WERI-Rb-1 (cell line): ENCODE measurements at regions not wholly inside any gene's neighbourhood (a gene's known extent, or its start where the extent isn't known, plus 50 kb on each side); places are given as distances from the start of the nearest gene placed in this dataset.
A peak's percentile ranks its signal among the peaks of the same experiment; 100 is the strongest.

Experiments
- DNase-seq: peaks from one replicate; pipeline ENCODE4 v3.0.0-alpha.2; 2020
- H3K27ac ChIP-seq: fragments of 250-450 bp; sonication (Bioruptor Pico); 2 replicates; pipeline ENCODE4 v1.5.1; 2020; ENCODE audit warnings: mild to moderate bottlenecking, moderate library complexity
- H3K27me3 ChIP-seq: fragments of 250-450 bp; sonication (Bioruptor Pico); 2 replicates; pipeline ENCODE4 v1.5.1; 2021; ENCODE audit warnings: mild to moderate bottlenecking, low read depth, moderate library complexity; ENCODE audit not compliant: insufficient read depth, severe bottlenecking
- H3K36me3 ChIP-seq: fragments of 250-450 bp; sonication (Bioruptor Pico); 2 replicates; pipeline ENCODE4 v1.5.1; 2020; ENCODE audit warnings: mild to moderate bottlenecking, moderate library complexity
- H3K4me3 ChIP-seq: 2 replicates; pipeline ENCODE4 v1.5.1; 2011; ENCODE audit warnings: low read depth, mild to moderate bottlenecking, control low read depth, low read length
- H3K9me3 ChIP-seq: fragments of 250-450 bp; sonication (Bioruptor Pico); 2 replicates; pipeline ENCODE4 v1.5.1; 2021; ENCODE audit warnings: mild to moderate bottlenecking, moderate library complexity; ENCODE audit not compliant: severe bottlenecking
- TF ChIP-seq, protein P1 (sequence below): IDR thresholded peaks from 2 replicates; pipeline ENCODE4 v1.5.1; 2011; ENCODE audit warnings: low read depth, mild to moderate bottlenecking, control low read depth, inconsistent platforms, low read length

DNA sequence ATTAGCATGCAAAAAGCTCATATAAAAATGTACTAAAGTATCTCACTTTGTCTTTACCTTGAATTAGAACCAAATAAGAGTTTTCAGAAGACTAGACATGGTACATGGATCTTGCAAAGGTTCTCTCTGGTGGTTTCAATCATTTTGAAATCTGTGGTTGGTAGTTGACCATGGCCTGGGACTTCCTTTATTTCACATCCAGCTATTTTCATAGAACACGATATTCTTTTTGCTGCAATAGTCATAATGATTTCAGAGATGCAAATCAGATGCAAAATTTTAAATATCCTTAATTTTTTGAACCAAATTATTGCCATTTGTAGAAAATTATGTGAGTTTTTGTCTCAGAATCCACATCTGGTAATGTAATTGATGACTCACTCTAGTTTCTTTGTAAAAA, 375.1 kb upstream of the ZP4 start:
- no peaks in the 10 kb centered on the region for H3K27me3 ChIP-seq
- no peaks in the 10 kb centered on the region for H3K9me3 ChIP-seq
- H3K27ac ChIP-seq: no peak overlapping the region
- no peak for DNase-seq
- TF ChIP-seq, protein P1, sequence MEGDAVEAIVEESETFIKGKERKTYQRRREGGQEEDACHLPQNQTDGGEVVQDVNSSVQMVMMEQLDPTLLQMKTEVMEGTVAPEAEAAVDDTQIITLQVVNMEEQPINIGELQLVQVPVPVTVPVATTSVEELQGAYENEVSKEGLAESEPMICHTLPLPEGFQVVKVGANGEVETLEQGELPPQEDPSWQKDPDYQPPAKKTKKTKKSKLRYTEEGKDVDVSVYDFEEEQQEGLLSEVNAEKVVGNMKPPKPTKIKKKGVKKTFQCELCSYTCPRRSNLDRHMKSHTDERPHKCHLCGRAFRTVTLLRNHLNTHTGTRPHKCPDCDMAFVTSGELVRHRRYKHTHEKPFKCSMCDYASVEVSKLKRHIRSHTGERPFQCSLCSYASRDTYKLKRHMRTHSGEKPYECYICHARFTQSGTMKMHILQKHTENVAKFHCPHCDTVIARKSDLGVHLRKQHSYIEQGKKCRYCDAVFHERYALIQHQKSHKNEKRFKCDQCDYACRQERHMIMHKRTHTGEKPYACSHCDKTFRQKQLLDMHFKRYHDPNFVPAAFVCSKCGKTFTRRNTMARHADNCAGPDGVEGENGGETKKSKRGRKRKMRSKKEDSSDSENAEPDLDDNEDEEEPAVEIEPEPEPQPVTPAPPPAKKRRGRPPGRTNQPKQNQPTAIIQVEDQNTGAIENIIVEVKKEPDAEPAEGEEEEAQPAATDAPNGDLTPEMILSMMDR: no peak
- no peaks in the 10 kb centered on the region for H3K36me3 ChIP-seq
- no peak overlapping the region for H3K4me3 ChIP-seq

DNA sequence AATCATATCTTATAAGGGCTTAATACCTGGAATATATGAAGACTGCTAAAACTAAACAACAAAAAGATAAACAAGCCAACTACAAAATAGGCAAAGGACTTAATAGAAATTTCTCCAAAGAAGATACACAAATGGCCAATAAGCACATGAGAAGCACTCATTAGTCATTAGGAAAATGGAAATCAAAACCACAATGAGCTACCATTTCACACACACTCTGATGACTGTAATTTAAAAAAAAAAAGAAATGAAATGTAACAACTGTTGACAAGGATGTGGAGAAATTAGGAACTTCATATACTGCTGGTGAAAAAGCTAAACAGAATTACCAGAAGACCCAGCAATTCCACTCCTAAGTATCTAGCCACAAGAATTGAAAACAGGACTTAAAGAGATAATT, 374.2 kb upstream of the ZP4 start:
- Histone ChIP-seq H3K27me3 (no peaks in the 10 kb centered on the region), H3K9me3 (no peaks in the 10 kb centered on the region), H3K27ac (no peak overlapping the region), H3K4me3 (no peak overlapping the region), H3K36me3 (no peaks in the 10 kb centered on the region)
- TF ChIP-seq, protein P1: no peak
- no peak for DNase-seq

GRCh38 chr1:238258510-238258909, 367.8 kb upstream of the ZP4 start:
- Histone ChIP-seq H3K27me3 (no peaks in the 10 kb centered on the region), H3K36me3 (no peaks in the 10 kb centered on the region), H3K9me3 (no peaks in the 10 kb centered on the region), H3K27ac (no peak overlapping the region), H3K4me3 (no peak overlapping the region)
- TF ChIP-seq, protein P1: no peak
- no peak for DNase-seq

DNA sequence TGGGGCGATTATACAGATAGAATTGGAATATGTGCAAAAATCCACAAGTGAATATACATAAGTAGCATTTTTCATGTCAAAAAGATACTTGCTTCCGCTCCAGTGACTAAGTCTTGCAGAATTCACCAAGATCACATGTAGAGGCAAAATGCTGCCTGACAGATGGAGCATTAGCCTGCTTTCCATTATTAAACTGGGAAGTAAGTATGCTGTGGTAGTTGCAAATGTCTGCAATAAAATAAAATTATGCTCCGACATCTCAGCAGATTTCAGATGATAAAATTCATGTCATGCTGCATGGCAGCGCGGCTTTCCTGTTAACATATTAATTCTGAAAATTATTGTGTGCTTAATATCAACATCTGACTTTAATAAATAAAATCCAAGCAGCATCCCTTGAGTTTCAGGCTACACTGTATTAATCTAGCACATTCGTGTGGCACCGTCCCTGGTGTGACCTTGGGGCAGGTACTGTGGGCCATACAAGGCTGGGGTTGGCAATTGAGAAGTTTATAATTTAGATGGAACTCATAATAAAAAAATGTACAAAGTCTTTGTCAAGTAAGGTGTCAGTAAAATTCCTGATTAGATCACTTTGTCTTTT, 366.4 kb upstream of the ZP4 start:
- no peak overlapping the region for H3K4me3 ChIP-seq
- no peak overlapping the region for H3K27ac ChIP-seq
- no peak for DNase-seq
- H3K27me3 ChIP-seq: no peaks in the 10 kb centered on the region
- TF ChIP-seq, protein P1: no peak
- no peaks in the 10 kb centered on the region for H3K36me3 ChIP-seq
- no peaks in the 10 kb centered on the region for H3K9me3 ChIP-seq

DNA sequence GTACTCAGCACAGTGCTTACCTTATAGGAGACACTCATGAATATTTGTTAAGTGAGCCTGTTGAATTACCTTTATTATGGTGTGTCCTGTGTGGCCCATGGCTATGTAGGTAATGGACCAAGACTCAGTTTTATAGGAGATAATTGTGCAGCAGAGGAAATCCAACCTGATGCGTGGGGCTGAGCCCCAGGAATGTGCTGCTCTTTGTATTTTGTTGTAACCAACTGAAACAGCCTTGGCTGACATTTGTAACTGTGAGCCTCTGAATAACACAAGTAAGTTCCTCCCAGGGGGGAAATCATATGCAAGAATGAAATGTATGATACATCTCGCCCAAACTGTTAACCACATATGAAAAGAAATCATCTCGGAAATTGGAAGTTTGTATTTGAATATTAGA, 364.2 kb upstream of the ZP4 start:
- no peaks in the 10 kb centered on the region for H3K9me3 ChIP-seq
- no peak overlapping the region for H3K4me3 ChIP-seq
- TF ChIP-seq, protein P1: no peak
- no peaks in the 10 kb centered on the region for H3K36me3 ChIP-seq
- H3K27me3 ChIP-seq: no peaks in the 10 kb centered on the region
- DNase-seq: no peak
- no peak overlapping the region for H3K27ac ChIP-seq

DNA sequence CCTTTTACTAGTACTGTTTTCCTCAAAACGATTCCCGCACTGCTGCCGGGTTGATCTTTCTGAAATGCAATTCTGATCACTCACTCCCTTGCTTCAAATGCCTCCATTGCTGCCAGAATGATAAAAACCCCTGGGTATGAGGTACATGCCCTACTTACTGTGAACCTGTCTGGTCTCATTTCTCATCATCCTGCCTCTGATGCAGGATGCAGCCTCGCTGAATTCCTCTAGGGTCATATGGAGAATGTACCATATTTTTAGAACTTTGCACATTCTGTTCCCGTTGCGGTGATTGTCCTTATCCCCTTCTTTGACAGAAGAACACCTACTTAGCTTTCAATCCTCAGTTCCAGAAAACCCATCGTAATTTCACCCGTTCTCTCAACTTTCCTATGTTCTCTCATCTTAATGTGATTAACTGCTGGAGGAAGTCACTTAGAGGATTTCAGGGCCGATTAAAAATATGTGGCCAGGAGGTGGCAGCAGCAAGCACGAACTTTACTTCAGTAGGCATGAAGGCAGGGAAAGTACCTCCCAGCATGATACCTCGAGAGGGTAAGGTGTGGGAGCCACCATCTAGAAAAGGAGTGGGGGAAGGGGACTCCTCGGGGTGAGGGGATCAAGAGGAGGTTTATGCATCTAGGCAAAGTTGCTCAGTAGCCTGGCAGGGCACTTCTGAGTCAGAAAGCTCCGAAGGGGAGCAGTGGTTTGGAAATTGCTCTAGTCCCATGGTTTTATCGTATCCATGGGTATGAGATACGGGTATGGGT, 361.5 kb upstream of the ZP4 start:
- Histone ChIP-seq H3K27me3 (no peaks in the 10 kb centered on the region), H3K9me3 (no peaks in the 10 kb centered on the region), H3K27ac (no peak overlapping the region), H3K36me3 (no peaks in the 10 kb centered on the region), H3K4me3 (no peak overlapping the region)
- peak; percentile 85 for DNase-seq
- TF ChIP-seq, protein P1: peak; percentile 64
